H1 (cell line): ENCODE measurements at regions not wholly inside any gene's neighbourhood (a gene's known extent, or its start where the extent isn't known, plus 50 kb on each side); places are given as distances from the start of the nearest gene placed in this dataset.

Experiments used
- CREB1 ChIP-seq: IDR thresholded peaks from 2 replicates; pipeline ENCODE4 v1.6.1; 2012; ENCODE audit warnings: inconsistent platforms
- EGR1 ChIP-seq: IDR thresholded peaks from 2 replicates; pipeline ENCODE4 v1.6.1; 2011; ENCODE audit warnings: low read depth, low read length, borderline replicate concordance
- GABPA ChIP-seq: IDR thresholded peaks from 2 replicates; pipeline ENCODE4 v1.6.1; 2011; ENCODE audit warnings: mild to moderate bottlenecking, low read length, moderate library complexity, borderline replicate concordance; ENCODE audit not compliant: insufficient read depth
- JUN ChIP-seq: IDR thresholded peaks from 2 replicates; pipeline ENCODE4 v1.6.1; 2011; ENCODE audit warnings: low read depth, mild to moderate bottlenecking, improper control_type of control experiment, low read length
- KDM4A ChIP-seq: IDR thresholded peaks from one replicate; pipeline ENCODE4 v1.7.1; 2012; ENCODE audit warnings: low read depth, mild to moderate bottlenecking, moderate library complexity, low read length, inconsistent platforms; ENCODE audit not compliant: severe bottlenecking
- NANOG ChIP-seq: IDR thresholded peaks from 2 replicates; pipeline ENCODE4 v1.6.1; 2011; ENCODE audit warnings: low read length, low read depth, mild to moderate bottlenecking, inconsistent platforms; ENCODE audit not compliant: insufficient read depth, poor library complexity, severe bottlenecking
- POLR2AphosphoS5 ChIP-seq: IDR thresholded peaks from 2 replicates; pipeline ENCODE4 v1.6.1; 2011; ENCODE audit warnings: low read depth, low read length
- RBBP5 ChIP-seq: IDR thresholded peaks from 2 replicates; pipeline ENCODE4 v1.7.1; 2012; ENCODE audit warnings: low read depth, mild to moderate bottlenecking, inconsistent platforms, low read length, moderate library complexity, borderline replicate concordance
- RFX5 ChIP-seq: IDR thresholded peaks from 2 replicates; pipeline ENCODE4 v1.6.1; 2011; ENCODE audit warnings: low read depth, low read length, improper control_type of control experiment, borderline replicate concordance
- SP2 ChIP-seq: IDR thresholded peaks from 2 replicates; pipeline ENCODE4 v1.6.1; 2012; ENCODE audit warnings: mild to moderate bottlenecking, low read length, inconsistent platforms
- SRF ChIP-seq: IDR thresholded peaks from 2 replicates; pipeline ENCODE4 v1.6.1; 2011; ENCODE audit warnings: mild to moderate bottlenecking, low read depth, low read length, moderate library complexity
- ZNF274 ChIP-seq: IDR thresholded peaks from 2 replicates; pipeline ENCODE4 v1.7.0; 2012; ENCODE audit warnings: low read length, borderline replicate concordance; ENCODE audit errors: extremely low read depth
- TF ChIP-seq, protein P1 (sequence below): IDR thresholded peaks from 2 replicates; pipeline ENCODE4 v1.6.1; 2011; ENCODE audit warnings: low read depth, mild to moderate bottlenecking, low read length; ENCODE audit not compliant: insufficient read depth
- TF ChIP-seq, protein P2 (sequence below): IDR thresholded peaks from 2 replicates; pipeline ENCODE4 v1.6.1; 2011; ENCODE audit warnings: low read length, improper control_type of control experiment

DNA sequence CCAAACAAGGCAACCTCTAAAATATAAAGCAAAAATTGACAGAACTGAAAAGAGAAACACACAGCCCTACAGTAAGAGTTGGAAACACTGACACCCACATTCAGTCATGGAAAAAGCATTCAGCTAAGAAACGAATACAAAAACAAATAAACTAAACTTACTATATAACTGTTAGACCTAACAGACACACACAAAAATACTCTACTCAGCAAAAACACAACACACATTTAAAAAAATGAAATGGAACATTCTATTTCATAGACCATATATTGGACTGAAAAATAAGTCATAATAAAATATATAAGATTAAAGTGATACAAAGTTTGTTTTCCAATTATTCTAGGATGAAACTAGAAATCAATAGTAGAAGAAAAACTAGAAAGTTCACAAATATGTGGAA is 488.8 kb upstream of the POU3F4 start (continued):
- no peak for TF ChIP-seq EGR1
- TF ChIP-seq, protein P1, sequence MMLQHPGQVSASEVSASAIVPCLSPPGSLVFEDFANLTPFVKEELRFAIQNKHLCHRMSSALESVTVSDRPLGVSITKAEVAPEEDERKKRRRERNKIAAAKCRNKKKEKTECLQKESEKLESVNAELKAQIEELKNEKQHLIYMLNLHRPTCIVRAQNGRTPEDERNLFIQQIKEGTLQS = no peak
- no peak for TF ChIP-seq GABPA
- no peak for TF ChIP-seq RFX5
- TF ChIP-seq ZNF274 = no peak
- no peak for TF ChIP-seq KDM4A
- TF ChIP-seq CREB1 = no peak
- TF ChIP-seq, protein P2, sequence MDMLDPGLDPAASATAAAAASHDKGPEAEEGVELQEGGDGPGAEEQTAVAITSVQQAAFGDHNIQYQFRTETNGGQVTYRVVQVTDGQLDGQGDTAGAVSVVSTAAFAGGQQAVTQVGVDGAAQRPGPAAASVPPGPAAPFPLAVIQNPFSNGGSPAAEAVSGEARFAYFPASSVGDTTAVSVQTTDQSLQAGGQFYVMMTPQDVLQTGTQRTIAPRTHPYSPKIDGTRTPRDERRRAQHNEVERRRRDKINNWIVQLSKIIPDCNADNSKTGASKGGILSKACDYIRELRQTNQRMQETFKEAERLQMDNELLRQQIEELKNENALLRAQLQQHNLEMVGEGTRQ = no peak
- TF ChIP-seq JUN = no peak
- TF ChIP-seq RBBP5 = no peak
- TF ChIP-seq SRF = no peak
- TF ChIP-seq NANOG = no peak
- no peak for TF ChIP-seq POLR2AphosphoS5
- TF ChIP-seq SP2 = no peak
